Fibroblast of pulmonary artery (primary cell): ENCODE measurements at regions not wholly inside any gene's neighbourhood (a gene's known extent, or its start where the extent isn't known, plus 50 kb on each side); places are given as distances from the start of the nearest gene placed in this dataset.

Experiments used
- DNase-seq: peaks from one replicate; pipeline ENCODE4 v3.0.0-alpha.2; 2010; ENCODE audit warnings: low read depth
- H3K4me3 ChIP-seq: replicated peaks from 2 replicates; pipeline ENCODE4 v1.5.1; 2011; ENCODE audit warnings: low read depth, mild to moderate bottlenecking, control low read depth, low read length, moderate library complexity
- CTCF ChIP-seq: IDR thresholded peaks from 2 replicates; pipeline ENCODE4 v1.5.1; 2011; ENCODE audit warnings: mild to moderate bottlenecking, control low read depth, low read length, inconsistent platforms; ENCODE audit errors: missing control alignments

GRCh38 chr21:19785941-19786340 is 1212.3 kb upstream of the NCAM2 start:
- peak; percentile 1 for DNase-seq
- no peak overlapping the region for H3K4me3 ChIP-seq
- TF ChIP-seq CTCF: no peak

- H3K4me3 ChIP-seq: no peak overlapping the region
- no peak for TF ChIP-seq CTCF
- no peak for DNase-seq
These were observed 1206.2 kb upstream of the NCAM2 start for GRCh38 chr21:19792004-19792403.

DNA sequence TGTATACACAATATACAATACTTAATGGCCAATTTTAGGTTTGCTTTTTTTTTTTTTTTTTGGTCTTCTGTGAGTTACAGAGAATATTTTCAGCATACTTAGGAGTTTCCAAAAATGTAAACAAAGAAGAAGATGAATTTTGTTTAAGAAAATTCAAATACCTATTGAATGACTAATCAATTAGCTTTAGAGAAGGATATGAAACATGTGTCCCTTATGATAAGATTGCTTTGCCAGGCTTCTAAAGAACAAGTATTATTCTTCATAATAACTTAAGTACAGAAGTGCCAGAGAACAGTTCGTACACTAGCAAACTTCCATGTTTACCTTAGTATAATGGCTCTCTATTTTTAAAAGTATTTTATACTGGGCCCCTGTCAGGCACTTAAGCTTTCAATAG is 1191.0 kb upstream of the NCAM2 start:
- no peak for TF ChIP-seq CTCF
- no peak overlapping the region for H3K4me3 ChIP-seq
- DNase-seq: no peak

- no peak for TF ChIP-seq CTCF
- no peak overlapping the region for H3K4me3 ChIP-seq
- DNase-seq: peak; percentile 28
These were observed 1187.4 kb upstream of the NCAM2 start for GRCh38 chr21:19810779-19811178.

DNA sequence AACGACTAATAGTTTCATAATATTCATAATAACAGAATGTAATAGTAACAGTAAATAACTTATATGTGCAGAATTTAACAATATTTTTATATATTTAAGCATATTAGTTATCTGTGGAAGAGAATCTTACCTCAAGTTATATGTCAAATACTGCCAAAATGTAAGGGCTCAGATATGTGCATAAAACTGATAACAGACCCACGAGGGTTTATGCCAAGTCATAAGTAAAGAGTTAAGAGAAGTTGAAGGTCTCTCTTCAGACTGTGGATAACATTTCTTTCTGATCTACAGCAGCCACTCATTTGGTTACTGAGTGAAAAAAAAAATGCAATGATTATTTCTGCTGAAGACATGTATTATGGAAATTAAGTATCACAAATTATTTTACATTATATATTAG is 1167.8 kb upstream of the NCAM2 start:
- TF ChIP-seq CTCF: no peak
- no peak for DNase-seq
- H3K4me3 ChIP-seq: no peak overlapping the region

DNA sequence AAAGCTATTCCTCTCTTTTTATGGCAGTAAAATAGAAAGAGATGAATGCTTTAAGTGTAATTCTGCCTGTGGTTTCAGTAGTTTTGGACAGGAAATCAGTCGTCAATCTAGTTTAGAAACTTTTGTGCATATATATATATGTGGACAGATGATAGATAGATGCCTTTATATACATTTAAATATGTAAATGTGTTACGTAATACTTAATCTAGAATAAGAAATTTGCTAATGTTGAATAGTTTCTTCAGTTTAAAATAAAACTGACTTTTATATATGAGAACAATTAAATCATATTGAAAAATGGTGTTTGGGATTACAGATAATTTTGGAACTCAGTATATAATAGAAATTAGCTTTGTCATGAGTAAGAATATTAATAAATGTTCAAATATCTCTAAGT is 1165.7 kb upstream of the NCAM2 start:
- no peak for DNase-seq
- no peak overlapping the region for H3K4me3 ChIP-seq
- no peak for TF ChIP-seq CTCF

DNA sequence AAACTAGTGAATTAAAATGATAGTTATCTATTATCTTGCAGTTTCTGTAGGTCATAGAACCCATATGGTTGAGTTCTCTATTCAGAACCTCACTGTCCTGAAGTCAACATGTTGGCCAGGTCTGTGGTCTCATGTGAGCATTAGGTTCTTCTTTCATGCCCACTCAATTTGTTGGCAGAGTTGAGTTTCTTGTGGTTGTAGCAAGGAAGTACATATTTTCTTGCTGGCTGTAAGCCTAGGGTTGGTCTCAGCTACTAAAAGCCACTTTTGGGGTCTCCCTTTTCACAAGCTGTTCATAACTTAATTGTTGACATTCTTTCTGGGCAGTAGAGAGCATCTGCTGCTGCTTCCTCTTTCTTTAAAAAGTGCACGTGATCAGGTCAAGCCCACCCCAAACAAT is 1165.1 kb upstream of the NCAM2 start:
- DNase-seq: no peak
- H3K4me3 ChIP-seq: no peak overlapping the region
- no peak for TF ChIP-seq CTCF
